ENCODE measurements at regions not wholly inside any gene's neighbourhood (a gene's known extent, or its start where the extent isn't known, plus 50 kb on each side); places are given as distances from the start of the nearest gene placed in this dataset.

GRCh38 chr1:219083631-219084030 is 90.0 kb upstream of the LYPLAL1 start:
- TF ChIP-seq, protein P1, sequence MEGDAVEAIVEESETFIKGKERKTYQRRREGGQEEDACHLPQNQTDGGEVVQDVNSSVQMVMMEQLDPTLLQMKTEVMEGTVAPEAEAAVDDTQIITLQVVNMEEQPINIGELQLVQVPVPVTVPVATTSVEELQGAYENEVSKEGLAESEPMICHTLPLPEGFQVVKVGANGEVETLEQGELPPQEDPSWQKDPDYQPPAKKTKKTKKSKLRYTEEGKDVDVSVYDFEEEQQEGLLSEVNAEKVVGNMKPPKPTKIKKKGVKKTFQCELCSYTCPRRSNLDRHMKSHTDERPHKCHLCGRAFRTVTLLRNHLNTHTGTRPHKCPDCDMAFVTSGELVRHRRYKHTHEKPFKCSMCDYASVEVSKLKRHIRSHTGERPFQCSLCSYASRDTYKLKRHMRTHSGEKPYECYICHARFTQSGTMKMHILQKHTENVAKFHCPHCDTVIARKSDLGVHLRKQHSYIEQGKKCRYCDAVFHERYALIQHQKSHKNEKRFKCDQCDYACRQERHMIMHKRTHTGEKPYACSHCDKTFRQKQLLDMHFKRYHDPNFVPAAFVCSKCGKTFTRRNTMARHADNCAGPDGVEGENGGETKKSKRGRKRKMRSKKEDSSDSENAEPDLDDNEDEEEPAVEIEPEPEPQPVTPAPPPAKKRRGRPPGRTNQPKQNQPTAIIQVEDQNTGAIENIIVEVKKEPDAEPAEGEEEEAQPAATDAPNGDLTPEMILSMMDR (IDR thresholded peaks at IDR 0.05; ENCODE audit: low read depth, low read length), result no peak
- TF ChIP-seq POLR2A (IDR thresholded peaks at IDR 0.05; ENCODE audit: extremely low read depth, insufficient read length) (no peak), MYC (IDR thresholded peaks at IDR 0.05; ENCODE audit: low read depth, low read length) (no peak), MAX (IDR thresholded peaks at IDR 0.05; ENCODE audit: low read depth, low read length) (no peak)

All from NB4 (cell line).